Lung (tissue), 11 donors: ENCODE measurements at regions not wholly inside any gene's neighbourhood (a gene's known extent, or its start where the extent isn't known, plus 50 kb on each side); places are given as distances from the start of the nearest gene placed in this dataset.

Experiments used
- ATAC-seq: fragments of 200-7000 bp; cut with Tn5 transposase; one replicate; pipeline ENCODE4 v1.9.1; 2020; ENCODE audit warnings: moderate number of reproducible peaks; ENCODE audit not compliant: insufficient read depth, low FRiP score
- DNase-seq, 3 donors: peaks; one replicate each; pipeline ENCODE4 v3.0.0-alpha.2; 2013 to 2017
- H3K27ac ChIP-seq, 2 donors: one replicate each; pipeline ENCODE4 v1.5.1; 2013; ENCODE audit warnings: mild to moderate bottlenecking in 2 of 2, moderate library complexity in 2 of 2, control low read depth in 1 of 2, inconsistent platforms in 1 of 2, low read depth in 1 of 2, low read length in 1 of 2
- H3K27me3 ChIP-seq, 3 donors: one replicate each; pipeline ENCODE4 v1.5.1; 2013; ENCODE audit warnings: low read length in 2 of 3; ENCODE audit not compliant: control insufficient read depth in 3 of 3, insufficient read depth in 3 of 3
- H3K36me3 ChIP-seq, 4 donors: one replicate each; pipeline ENCODE4 v1.5.1; 2013; ENCODE audit warnings: low read length in 4 of 4, mild to moderate bottlenecking in 1 of 4, moderate library complexity in 1 of 4; ENCODE audit not compliant: control insufficient read depth in 4 of 4, insufficient read depth in 4 of 4
- H3K4me1 ChIP-seq, 5 donors: one replicate each; pipeline ENCODE4 v1.5.1; 2013; ENCODE audit warnings: low read length in 5 of 5, mild to moderate bottlenecking in 2 of 5, moderate library complexity in 1 of 5; ENCODE audit not compliant: control insufficient read depth in 5 of 5, insufficient read depth in 5 of 5
- H3K4me3 ChIP-seq: one replicate; pipeline ENCODE4 v1.5.1; 2013; ENCODE audit warnings: mild to moderate bottlenecking, control low read depth, moderate library complexity
- H3K9ac ChIP-seq, 2 donors: one replicate each; pipeline ENCODE4 v1.5.1; 2013; ENCODE audit warnings: low read length in 2 of 2, control low read depth in 1 of 2; ENCODE audit not compliant: insufficient read depth in 1 of 2
- H3K9me3 ChIP-seq, 4 donors: one replicate each; pipeline ENCODE4 v1.5.1; 2013; ENCODE audit warnings: low read length in 3 of 4, mild to moderate bottlenecking in 1 of 4, moderate library complexity in 1 of 4; ENCODE audit not compliant: control insufficient read depth in 4 of 4, insufficient read depth in 3 of 4
- WGBS, 2 donors: extraction: QIAGEN DNeasy Blood & Tissue Kit; methylation state at CpG; one replicate each; pipeline ENCODE4 v1.1.7; 2013; 5-methylcytosine and 5-hydroxymethylcytosine counted together
- TF ChIP-seq, protein P1 (sequence below): IDR thresholded peaks from 2 replicates; pipeline ENCODE4 v1.5.1; 2012; ENCODE audit warnings: mild to moderate bottlenecking; ENCODE audit errors: control extremely low read depth, extremely low read depth
- donor health status: control.
- donor health status: control.
- donor health status: Bipolar disorder and iron deficiency.
- donor health status: healthy.
- donor health status: DM: yes; HTN: yes; CAD: no.

DNA sequence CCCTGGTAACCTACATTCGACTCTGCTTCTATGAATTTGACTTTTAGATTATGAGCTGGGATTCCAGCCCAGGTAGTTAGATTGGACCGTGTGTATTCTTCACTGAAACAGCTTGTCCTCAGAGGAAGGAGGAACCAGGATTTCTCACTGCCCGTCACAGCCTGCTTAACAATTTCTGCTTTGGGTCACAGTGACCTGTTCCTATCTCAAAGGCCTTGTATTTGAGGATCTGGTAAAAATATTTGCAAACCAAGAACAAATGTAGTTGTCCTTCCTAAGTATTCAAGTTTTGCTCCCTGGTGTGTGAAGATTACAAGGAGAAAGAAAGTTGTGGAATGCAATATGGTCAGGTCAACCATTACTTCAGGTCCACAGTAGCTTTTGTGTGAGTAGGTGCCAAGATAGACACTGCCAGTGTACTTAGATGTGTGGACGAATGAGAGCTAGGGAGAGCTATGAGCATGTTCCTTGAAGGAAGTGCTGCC, 55.1 kb downstream of the KIF4B start:
- Histone ChIP-seq H3K9me3 (peaks cover 0 to 7% (median 0%) of the 10 kb centered on the region in 4 donors), H3K4me1 (no peaks in the 10 kb centered on the region), H3K9ac (no peak overlapping the region), H3K27me3 (no peaks in the 10 kb centered on the region), H3K27ac (no peak overlapping the region), H3K36me3 (no peaks in the 10 kb centered on the region), H3K4me3 (no peak overlapping the region)
- TF ChIP-seq, protein P1, sequence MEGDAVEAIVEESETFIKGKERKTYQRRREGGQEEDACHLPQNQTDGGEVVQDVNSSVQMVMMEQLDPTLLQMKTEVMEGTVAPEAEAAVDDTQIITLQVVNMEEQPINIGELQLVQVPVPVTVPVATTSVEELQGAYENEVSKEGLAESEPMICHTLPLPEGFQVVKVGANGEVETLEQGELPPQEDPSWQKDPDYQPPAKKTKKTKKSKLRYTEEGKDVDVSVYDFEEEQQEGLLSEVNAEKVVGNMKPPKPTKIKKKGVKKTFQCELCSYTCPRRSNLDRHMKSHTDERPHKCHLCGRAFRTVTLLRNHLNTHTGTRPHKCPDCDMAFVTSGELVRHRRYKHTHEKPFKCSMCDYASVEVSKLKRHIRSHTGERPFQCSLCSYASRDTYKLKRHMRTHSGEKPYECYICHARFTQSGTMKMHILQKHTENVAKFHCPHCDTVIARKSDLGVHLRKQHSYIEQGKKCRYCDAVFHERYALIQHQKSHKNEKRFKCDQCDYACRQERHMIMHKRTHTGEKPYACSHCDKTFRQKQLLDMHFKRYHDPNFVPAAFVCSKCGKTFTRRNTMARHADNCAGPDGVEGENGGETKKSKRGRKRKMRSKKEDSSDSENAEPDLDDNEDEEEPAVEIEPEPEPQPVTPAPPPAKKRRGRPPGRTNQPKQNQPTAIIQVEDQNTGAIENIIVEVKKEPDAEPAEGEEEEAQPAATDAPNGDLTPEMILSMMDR, result no peak
- WGBS, 2 donors, result 58 to 85% methylated on average over 4 of the region's 4 CpGs
- ATAC-seq (no peak), DNase-seq (no peak)

DNA sequence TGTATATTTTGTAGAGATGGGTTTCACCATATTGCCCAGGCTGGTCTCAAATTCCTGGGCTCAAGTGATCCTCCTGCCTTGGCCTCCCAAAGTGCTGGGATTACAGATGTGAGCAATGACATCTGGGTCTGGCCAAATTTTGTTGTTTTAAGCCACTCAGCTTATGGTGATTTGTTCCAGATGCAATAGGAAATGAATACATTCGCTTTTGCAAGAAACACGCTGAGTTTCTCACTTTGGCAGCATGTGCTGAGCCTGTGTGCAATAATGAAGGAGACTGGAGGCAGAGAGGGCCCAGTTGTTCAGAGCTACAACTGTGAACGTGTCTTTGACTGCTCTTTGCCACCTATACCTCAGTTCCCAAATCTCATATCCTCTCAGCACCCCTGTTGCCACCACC, 56.4 kb downstream of the KIF4B start:
- H3K27me3 ChIP-seq, result no peaks in the 10 kb centered on the region
- no peak overlapping the region for H3K4me3 ChIP-seq
- DNase-seq (no peak), ATAC-seq (no peak)
- H3K27ac ChIP-seq, result no peak overlapping the region
- WGBS, 2 donors, result 75 to 84% methylated on average over 3 of the region's 3 CpGs
- H3K36me3 ChIP-seq, result no peaks in the 10 kb centered on the region
- no peak overlapping the region for H3K9ac ChIP-seq
- TF ChIP-seq, protein P1, result no peak
- peaks cover 0 to 7% (median 0%) of the 10 kb centered on the region in 4 donors for H3K9me3 ChIP-seq
- H3K4me1 ChIP-seq, result no peaks in the 10 kb centered on the region

DNA sequence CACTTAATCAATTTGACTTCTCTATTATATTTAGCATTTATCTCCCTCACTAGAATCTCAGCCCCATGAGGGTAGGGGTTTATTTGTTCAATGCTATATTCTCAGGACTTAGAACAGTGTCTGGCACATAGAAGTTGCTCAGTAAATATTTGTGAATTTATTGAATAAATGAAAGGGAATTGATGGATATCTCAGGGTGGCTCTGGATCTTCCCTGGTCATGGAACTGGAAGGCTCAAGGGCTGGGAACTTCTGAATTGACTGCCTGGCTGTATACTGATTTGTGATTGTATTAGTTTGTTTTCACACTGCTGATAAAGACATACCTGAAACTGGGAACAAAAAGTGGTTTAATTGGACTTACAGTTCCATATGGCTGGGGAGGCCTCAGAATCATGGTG, 57.2 kb downstream of the KIF4B start:
- Histone ChIP-seq H3K4me3 (no peak overlapping the region), H3K9ac (no peak overlapping the region), H3K4me1 (no peaks in the 10 kb centered on the region), H3K36me3 (no peaks in the 10 kb centered on the region), H3K27ac (no peak overlapping the region), H3K27me3 (no peaks in the 10 kb centered on the region), H3K9me3 (peaks cover 0 to 7% (median 0%) of the 10 kb centered on the region in 4 donors)
- DNase-seq (no peak), ATAC-seq (no peak)
- TF ChIP-seq, protein P1, result no peak

DNA sequence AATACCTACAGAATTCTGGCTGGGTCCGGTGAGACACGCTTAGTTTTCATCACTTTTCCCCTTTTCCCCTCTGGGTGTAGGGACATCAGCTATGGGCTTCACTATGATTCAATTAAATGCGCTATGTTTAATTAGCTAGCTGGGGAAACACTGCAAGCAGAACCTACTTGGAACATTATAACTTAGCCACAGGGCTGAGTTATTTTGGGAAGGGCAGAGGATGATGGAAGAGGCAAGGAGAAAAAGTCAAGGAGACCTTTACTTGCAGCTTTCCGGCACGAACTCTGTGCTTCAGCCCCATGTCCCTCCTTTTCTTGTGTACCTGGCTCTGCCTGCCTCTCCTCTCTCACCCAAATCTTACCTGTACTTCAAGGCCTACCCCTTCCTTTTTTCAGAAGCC, 62.8 kb downstream of the KIF4B start:
- TF ChIP-seq, protein P1, result no peak
- Histone ChIP-seq H3K4me1 (no peaks in the 10 kb centered on the region), H3K9me3 (no peaks in the 10 kb centered on the region), H3K27me3 (no peaks in the 10 kb centered on the region), H3K27ac (no peak overlapping the region), H3K4me3 (no peak overlapping the region), H3K36me3 (no peaks in the 10 kb centered on the region), H3K9ac (no peak overlapping the region)
- no peak for DNase-seq
- WGBS, 2 donors, result 83 to 96% methylated on average over 5 of the region's 5 CpGs
- ATAC-seq, result no peak
